Activated T-helper 17 cell treated with anti-CD3 and anti-CD28 coated beads, Interleukin-2, amount 50 U/mL, for 72 hours (primary cell): ENCODE measurements at regions not wholly inside any gene's neighbourhood (a gene's known extent, or its start where the extent isn't known, plus 50 kb on each side); places are given as distances from the start of the nearest gene placed in this dataset.

Source experiments
- ATAC-seq: fragments of 150-1000 bp; cut with Tn5 transposase; replicated peaks from 2 replicates; pipeline ENCODE4 v1.10.0; 2021; ENCODE audit warnings: mild to moderate bottlenecking, moderate library complexity
- H3K27ac Mint-ChIP-seq: one replicate; pipeline ENCODE4 v1.8.0; 2022; ENCODE audit warnings: mixed read lengths
- H3K27me3 Mint-ChIP-seq: one replicate; pipeline ENCODE4 v1.8.0; 2022; ENCODE audit warnings: mixed read lengths
- H3K36me3 Mint-ChIP-seq: one replicate; pipeline ENCODE4 v1.8.0; 2022; ENCODE audit warnings: low read depth, mild to moderate bottlenecking, mixed read lengths
- H3K4me1 Mint-ChIP-seq: one replicate; pipeline ENCODE4 v1.8.0; 2022; ENCODE audit warnings: mixed read lengths
- H3K4me3 Mint-ChIP-seq: one replicate; pipeline ENCODE4 v1.8.0; 2022; ENCODE audit warnings: mild to moderate bottlenecking, mixed read lengths
- H3K9me3 Mint-ChIP-seq: one replicate; pipeline ENCODE4 v1.8.0; 2022; ENCODE audit warnings: mixed read lengths

DNA sequence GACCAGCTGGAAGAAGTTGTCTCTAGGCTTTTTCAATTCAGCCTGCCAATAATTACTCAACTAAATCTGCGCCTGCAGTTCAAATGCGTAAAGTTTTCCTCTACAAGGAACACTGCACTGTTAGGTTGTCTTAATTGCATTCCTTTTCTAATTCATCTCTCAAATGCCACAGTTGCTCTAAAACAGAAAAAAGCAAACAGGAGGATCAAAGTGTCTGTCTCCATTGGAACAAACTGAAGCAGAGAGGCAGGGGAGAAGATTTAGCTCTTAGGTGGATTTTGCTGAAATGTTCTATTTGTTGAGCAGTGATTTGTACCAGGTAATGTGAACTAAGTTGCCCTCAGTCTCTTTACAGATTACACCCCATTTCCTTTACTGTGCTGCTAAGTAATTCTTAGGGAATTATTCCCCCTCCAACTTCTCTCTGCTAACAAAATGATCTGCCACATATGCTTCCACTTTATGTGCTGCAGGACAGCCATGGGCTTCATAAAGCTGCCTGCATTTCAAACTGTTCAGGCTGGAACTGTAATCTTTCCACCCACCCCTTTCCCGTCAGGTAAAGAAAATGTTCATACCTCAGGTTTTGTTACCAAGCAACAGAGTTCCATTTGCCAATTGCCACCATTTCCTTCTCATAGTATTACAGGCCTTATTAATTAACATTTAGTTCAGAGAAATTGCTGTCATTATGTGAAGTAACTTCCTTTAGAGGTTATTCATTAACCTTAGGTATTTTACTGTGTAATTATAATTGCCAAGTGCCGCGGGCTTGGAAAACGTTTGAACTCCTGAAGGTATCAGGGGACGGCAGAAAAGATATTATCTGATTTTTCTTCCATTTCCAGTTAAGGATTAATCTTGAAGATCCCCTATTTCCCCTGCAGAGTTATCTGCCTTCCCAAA is 149.3 kb downstream of the SPRY1 start:
- Mint-ChIP-seq H3K4me3 (no peak overlapping the region), H3K27ac (no peak overlapping the region), H3K9me3 (peaks cover 3% of the 10 kb centered on the region), H3K4me1 (no peaks in the 10 kb centered on the region), H3K36me3 (no peaks in the 10 kb centered on the region), H3K27me3 (no peaks in the 10 kb centered on the region)
- no peak for ATAC-seq

DNA sequence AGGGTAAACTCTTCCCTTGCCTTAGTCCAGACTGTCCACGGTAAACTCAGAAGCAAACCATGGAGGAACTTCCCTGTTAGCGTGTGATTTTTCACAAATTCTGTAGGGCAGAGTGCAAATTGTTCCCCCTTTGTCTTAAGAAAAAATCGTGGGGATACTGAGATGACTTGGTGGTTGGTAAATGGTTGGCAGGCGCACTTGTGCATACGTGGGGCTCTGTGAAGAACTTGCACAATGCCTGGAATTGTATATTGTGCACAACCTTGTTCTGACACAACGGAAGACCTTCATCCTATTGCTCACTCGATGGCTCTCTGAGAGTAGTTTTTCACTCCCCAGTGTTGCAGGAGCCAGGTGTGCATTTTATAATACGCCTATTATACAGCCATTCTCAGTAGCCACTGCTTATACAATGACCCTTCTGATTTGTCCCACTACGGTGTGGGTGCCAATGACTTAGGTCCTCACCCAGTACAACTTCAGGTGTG is 150.0 kb downstream of the SPRY1 start:
- no peaks in the 10 kb centered on the region for H3K36me3 Mint-ChIP-seq
- H3K9me3 Mint-ChIP-seq = peaks cover 3% of the 10 kb centered on the region
- no peaks in the 10 kb centered on the region for H3K4me1 Mint-ChIP-seq
- H3K4me3 Mint-ChIP-seq = no peak overlapping the region
- no peaks in the 10 kb centered on the region for H3K27me3 Mint-ChIP-seq
- no peak for ATAC-seq
- H3K27ac Mint-ChIP-seq = no peak overlapping the region

DNA sequence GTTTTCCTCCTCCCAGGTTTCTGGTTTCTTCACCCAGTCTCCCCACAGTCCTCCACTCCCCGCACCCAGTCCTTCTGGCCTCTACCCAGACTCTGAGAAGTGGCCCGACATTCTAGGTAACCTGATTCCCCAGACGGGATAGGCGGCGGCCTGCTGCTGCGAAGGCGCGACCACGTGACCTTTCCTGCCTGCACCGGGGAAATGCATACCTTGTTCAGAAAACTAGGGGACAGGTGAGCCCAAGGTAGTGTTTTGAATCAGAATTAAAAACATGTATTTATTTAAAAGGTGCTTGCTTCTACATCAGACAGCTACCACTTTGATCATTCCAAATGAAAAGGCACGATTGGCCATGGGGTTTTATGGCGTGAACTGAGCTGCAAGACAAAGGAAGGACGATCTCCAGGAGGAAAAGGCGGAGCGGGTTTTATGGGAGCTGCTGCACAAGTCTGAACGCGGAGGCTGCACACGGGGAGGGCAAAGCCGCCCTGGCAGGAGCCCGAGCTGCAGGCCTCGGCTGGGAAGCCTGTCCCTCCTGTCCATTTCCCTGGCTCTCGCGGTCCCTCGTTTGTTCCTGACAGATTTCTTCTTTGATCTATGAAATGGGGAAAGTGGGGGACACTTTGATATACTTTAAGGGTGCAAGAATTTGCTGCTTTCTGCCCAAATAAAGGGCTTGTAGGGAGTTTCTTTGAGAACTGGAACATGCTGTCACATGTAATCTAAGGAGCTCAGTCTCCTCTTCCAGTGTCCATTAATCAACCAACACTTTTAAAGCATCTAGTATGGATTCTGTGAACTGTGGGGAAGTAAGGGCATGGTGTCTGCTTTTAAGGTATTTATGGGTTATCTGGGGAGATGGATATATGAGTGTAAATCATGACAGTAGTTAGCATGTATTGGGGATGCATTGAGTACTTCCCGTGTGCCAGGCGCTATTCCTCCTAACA is 150.9 kb downstream of the SPRY1 start:
- H3K4me1 Mint-ChIP-seq = no peaks in the 10 kb centered on the region
- H3K9me3 Mint-ChIP-seq = peaks cover 3% of the 10 kb centered on the region
- no peak for ATAC-seq
- no peaks in the 10 kb centered on the region for H3K36me3 Mint-ChIP-seq
- H3K27ac Mint-ChIP-seq = no peak overlapping the region
- H3K4me3 Mint-ChIP-seq = no peak overlapping the region
- H3K27me3 Mint-ChIP-seq = no peaks in the 10 kb centered on the region

DNA sequence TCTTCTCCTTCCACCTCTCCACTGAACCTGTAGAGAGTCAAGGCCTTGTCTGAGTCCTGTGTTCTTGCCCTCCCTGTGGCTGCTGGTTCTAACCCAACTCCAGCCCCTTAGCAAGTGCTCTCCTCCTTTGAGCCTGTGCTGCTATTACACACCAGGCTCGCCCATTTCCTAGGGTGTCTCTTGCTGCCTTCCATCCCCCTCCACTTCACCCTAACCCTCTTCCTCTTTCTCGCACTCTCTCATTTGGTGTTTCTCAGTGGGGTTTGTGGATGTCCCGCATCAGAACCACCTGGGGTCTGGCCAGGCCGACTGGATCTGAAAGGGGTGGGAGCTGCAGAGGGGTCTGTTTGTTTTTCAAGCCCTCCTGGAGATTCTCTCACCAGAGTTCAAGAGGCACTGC is 156.7 kb downstream of the SPRY1 start:
- no peak overlapping the region for H3K4me3 Mint-ChIP-seq
- H3K27me3 Mint-ChIP-seq = peaks cover 3% of the 10 kb centered on the region
- peaks cover 3% of the 10 kb centered on the region for H3K9me3 Mint-ChIP-seq
- no peak overlapping the region for H3K27ac Mint-ChIP-seq
- no peaks in the 10 kb centered on the region for H3K4me1 Mint-ChIP-seq
- no peaks in the 10 kb centered on the region for H3K36me3 Mint-ChIP-seq
- ATAC-seq = no peak

DNA sequence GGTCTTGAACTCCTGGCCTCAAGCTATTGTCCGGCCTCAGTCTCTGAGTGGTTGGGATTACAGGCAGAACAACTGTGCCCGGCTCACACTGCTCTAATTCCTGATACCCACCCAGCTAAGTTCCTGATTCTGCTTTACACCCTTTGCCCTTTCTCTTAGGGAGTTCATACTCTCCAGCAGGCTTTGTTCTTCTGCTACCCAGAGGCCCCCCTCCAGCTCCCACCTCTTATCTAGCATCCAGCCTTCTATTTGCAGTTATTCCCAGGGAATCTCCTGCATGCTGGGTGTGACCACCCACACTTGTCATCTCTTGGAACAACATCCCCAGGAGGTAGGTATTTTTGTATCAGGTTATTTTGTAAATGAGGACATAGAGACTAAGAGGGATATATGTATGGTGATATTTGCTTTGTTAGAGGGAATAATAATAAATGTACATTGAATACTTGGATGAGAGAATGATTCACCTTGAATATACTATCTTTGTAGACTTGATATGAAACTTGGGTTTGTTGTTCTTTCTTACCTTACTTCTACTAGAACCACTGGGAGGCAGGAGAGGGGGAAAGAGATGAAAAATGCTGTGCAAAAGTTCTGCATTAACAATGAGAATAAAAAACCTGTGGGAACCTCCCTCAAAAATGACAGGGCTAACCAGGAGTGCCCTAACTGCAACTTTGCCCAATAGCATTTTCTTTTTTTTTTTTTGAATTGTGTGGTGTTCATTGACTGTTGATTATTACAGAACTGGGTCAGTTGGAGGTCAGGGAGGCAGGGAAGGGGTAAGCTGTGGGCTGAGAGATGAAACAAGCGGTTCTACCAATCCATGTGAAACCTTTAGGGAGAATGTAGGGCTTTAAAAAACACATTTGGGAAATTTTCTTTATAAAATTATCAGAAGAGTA is 157.4 kb downstream of the SPRY1 start:
- Mint-ChIP-seq H3K9me3 (peaks cover 3% of the 10 kb centered on the region), H3K4me3 (no peak overlapping the region), H3K4me1 (no peaks in the 10 kb centered on the region), H3K36me3 (no peaks in the 10 kb centered on the region), H3K27me3 (peaks cover 3% of the 10 kb centered on the region), H3K27ac (peak overlapping the region; percentile 24)
- ATAC-seq = no peak

DNA sequence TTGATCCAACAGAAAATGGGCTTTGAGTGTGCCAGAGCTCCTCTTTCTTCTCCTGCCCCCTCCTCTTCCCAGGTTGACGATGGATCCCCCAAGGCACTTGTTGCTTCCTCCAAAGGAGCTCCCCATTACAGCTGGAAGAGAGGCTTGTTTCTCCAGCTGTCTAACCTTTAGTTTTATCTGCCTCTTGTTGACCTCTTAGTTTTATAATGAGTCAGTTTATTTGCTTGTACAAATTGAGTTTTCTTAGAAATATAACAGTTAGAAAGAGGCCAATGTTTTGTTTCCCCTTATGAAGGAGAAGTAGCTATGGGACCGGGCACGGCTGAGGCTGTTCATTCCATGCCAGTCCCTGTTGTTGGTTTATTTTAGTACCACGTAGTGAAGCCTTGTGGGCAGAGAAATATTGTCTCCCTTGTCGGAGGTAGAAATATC is 158.2 kb downstream of the SPRY1 start:
- Mint-ChIP-seq H3K36me3 (no peaks in the 10 kb centered on the region), H3K27ac (no peak overlapping the region), H3K27me3 (peaks cover 3% of the 10 kb centered on the region), H3K4me3 (no peak overlapping the region), H3K9me3 (peaks cover under 1% of the 10 kb centered on the region), H3K4me1 (no peaks in the 10 kb centered on the region)
- no peak for ATAC-seq

DNA sequence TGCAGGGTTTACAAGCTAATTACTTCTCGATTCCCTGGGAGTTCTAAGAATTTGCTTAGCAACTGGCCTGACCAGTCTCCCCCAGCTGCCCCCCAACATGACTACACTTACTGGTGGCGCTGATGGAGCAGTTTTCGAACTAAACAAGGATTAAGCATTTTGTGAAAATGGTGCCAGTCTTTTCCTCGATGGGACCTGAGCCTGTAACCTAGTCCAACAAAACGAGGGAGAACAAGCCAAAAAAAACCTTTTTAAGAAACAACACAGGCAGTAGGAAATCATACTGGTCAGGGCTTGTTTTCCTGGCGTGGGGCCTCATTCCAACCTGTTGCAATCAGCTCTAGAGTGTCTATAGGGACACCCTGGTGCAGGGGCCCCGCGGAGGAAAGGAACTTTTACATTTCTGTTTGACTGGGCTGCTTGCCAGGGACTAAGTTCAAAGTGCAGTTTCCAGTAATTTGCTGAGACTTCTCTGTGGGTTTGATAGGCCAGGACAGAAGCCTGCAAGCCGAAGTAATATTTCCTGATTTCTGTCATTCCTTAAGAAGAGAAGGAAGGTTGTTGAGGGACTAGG is 158.7 kb downstream of the SPRY1 start:
- no peak for ATAC-seq
- H3K4me1 Mint-ChIP-seq = no peaks in the 10 kb centered on the region
- no peaks in the 10 kb centered on the region for H3K9me3 Mint-ChIP-seq
- peaks cover 5% of the 10 kb centered on the region for H3K27me3 Mint-ChIP-seq
- H3K4me3 Mint-ChIP-seq = no peak overlapping the region
- H3K36me3 Mint-ChIP-seq = no peaks in the 10 kb centered on the region
- H3K27ac Mint-ChIP-seq = no peak overlapping the region

DNA sequence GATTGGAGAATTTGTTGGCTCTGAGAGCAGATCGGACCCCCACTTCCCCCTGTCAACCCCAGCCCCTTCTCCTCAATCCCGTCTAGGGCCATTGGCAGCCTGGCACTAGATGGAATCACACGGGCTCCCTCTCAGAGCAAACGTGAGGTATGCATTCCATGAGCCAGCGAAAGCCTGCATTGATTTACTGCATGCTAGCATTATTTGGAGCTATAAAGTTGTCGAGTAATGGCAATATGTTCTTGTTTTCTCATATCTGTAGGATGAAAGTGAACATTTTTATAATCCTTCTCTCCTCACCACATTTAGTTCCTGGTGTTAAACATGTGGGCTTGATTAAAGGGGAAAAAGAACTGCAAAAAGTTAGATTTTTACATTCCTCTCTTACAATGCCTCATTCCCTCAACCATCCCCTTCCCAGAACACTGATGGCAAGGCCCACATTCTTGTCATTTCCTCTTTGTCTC is 159.2 kb downstream of the SPRY1 start:
- H3K4me3 Mint-ChIP-seq = no peak overlapping the region
- no peaks in the 10 kb centered on the region for H3K36me3 Mint-ChIP-seq
- H3K4me1 Mint-ChIP-seq = no peaks in the 10 kb centered on the region
- H3K9me3 Mint-ChIP-seq = no peaks in the 10 kb centered on the region
- H3K27me3 Mint-ChIP-seq = peaks cover 6% of the 10 kb centered on the region
- no peak for ATAC-seq
- no peak overlapping the region for H3K27ac Mint-ChIP-seq

DNA sequence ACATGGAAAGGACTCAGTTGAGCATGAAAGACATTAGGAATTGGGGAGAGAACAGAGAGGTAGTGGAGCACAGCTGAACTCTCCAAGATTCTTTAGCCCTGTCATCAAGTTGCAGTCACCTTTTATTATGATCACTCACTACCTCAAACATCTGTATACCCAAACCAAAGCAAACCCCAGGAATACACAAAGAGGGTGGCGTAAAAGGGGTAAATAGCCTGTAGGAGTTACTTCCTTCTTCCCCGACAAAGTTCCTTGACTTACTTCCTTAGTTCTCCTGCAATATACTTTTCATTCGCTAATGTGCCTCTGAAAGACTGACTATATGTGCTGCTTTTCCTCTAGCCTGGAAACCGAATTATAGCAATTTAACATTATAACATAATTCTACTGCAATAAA is 159.9 kb downstream of the SPRY1 start:
- H3K36me3 Mint-ChIP-seq = no peaks in the 10 kb centered on the region
- H3K9me3 Mint-ChIP-seq = no peaks in the 10 kb centered on the region
- no peak for ATAC-seq
- H3K27ac Mint-ChIP-seq = no peak overlapping the region
- H3K27me3 Mint-ChIP-seq = peaks cover 6% of the 10 kb centered on the region
- H3K4me3 Mint-ChIP-seq = no peak overlapping the region
- no peaks in the 10 kb centered on the region for H3K4me1 Mint-ChIP-seq

DNA sequence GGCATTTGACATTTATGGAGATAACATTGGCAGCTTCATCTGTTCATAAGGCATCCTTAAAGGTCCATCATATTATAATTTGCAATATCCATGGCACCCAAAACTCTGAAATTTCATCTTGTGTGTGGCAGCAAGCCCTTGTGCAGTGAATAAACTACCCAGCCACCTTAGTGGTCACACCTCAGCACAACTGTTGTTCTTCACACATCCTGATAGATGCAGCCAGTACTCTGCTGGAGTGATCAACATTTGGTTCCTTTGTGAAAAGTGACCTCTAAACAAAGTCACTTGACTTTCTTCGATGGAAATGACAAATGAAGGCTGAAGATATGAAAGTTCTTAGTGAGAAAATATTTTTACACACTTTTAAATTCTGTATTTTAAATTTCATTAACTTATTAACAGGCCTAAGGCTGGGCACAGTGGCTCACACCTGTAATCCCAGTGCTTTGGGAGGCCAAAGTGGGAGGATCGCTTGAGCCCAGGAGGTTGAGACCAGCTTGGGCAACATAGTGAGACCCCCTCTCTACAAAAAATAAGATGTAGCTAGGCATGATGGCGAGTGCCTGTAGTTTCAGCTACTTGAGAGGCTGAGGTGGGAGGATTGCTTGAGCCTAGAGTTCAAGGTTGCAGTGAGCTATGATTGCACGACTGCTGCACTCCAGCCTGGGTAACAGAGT is 161.4 kb downstream of the SPRY1 start:
- no peaks in the 10 kb centered on the region for H3K36me3 Mint-ChIP-seq
- no peak for ATAC-seq

DNA sequence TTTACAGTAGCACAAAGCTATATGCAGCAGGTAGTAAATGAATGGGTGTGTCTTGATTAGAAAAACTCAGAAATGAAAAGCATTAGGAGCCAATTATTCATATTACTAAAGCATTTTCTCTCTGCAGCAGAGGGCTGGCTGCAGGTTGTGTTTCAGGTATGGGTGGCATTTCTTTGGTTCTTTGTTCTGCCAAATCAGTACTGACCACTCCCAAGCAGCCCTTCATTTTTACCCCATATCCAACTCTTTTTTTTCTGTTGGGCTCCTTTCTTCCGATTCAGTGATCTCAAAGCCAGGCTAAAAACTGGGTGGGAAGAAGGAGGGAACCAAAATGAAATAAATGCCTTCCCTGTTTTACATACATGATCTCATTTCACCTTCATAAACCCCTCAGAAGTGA is 162.3 kb downstream of the SPRY1 start:
- no peaks in the 10 kb centered on the region for H3K36me3 Mint-ChIP-seq
- no peaks in the 10 kb centered on the region for H3K4me1 Mint-ChIP-seq
- H3K4me3 Mint-ChIP-seq = no peak overlapping the region
- no peak overlapping the region for H3K27ac Mint-ChIP-seq
- no peak for ATAC-seq
- no peaks in the 10 kb centered on the region for H3K9me3 Mint-ChIP-seq
- H3K27me3 Mint-ChIP-seq = peaks cover 9% of the 10 kb centered on the region

More for the DNA sequence above, 161.4 kb downstream of the SPRY1 start:
- peaks cover 7% of the 10 kb centered on the region for H3K27me3 Mint-ChIP-seq
- H3K9me3 Mint-ChIP-seq = no peaks in the 10 kb centered on the region
- H3K4me3 Mint-ChIP-seq = no peak overlapping the region
- H3K4me1 Mint-ChIP-seq = no peaks in the 10 kb centered on the region
- no peak overlapping the region for H3K27ac Mint-ChIP-seq

DNA sequence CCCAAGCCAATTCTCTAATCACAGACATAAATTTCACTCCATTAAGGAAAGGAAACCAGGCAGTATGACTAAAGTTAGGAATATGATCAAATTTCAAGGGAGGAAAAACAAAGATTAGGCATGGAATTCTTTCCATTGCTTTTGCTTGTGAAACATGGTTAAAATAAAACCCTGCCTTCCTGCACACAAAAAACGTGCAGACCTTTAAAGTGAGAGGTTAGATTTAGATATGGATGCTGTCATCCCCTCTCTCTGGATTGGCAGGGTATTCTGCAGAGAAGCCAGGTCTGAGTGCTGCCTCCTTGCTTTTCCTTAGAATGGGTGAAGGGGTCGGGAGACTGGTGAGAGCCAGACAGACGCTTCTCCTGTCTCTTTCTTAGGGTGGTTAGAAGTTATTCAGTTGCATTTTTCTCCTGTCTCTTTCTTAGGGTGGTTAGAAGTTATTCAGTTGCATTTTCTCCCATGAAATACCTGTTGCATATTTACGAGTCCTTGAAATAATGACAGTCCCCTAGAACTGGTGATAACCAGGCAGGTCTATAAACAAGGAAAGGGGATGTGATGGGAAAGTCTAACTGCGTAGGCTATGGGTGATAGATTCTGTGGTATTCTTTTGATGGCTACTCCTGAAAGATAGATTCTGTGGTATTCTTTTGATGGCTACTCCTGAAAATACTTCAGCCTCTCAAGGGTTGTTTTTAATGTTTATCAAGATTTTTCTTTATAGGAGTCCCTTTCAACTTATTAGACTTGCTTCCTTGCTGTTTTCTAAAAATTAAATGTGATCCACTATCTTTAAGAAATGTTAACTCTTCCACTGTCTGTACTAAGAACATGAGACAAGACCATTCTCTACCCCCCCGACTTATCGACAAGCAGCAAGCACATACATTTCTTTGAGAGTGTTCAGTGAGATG is 163.6 kb downstream of the SPRY1 start:
- no peaks in the 10 kb centered on the region for H3K9me3 Mint-ChIP-seq
- no peak overlapping the region for H3K4me3 Mint-ChIP-seq
- no peaks in the 10 kb centered on the region for H3K36me3 Mint-ChIP-seq
- H3K27ac Mint-ChIP-seq = no peak overlapping the region
- ATAC-seq = no peak
- H3K27me3 Mint-ChIP-seq = peaks cover 9% of the 10 kb centered on the region
- H3K4me1 Mint-ChIP-seq = no peaks in the 10 kb centered on the region
